HG02870 (cell line): ENCODE measurements at regions not wholly inside any gene's neighbourhood (a gene's known extent, or its start where the extent isn't known, plus 50 kb on each side); places are given as distances from the start of the nearest gene placed in this dataset.

Experiments used
- ATAC-seq: cut with Tn5 transposase; IDR thresholded peaks from one replicate; pipeline ENCODE4 v1.9.1; 2021; ENCODE audit warnings: mild to moderate bottlenecking, moderate library complexity; ENCODE audit not compliant: unreplicated experiment

DNA sequence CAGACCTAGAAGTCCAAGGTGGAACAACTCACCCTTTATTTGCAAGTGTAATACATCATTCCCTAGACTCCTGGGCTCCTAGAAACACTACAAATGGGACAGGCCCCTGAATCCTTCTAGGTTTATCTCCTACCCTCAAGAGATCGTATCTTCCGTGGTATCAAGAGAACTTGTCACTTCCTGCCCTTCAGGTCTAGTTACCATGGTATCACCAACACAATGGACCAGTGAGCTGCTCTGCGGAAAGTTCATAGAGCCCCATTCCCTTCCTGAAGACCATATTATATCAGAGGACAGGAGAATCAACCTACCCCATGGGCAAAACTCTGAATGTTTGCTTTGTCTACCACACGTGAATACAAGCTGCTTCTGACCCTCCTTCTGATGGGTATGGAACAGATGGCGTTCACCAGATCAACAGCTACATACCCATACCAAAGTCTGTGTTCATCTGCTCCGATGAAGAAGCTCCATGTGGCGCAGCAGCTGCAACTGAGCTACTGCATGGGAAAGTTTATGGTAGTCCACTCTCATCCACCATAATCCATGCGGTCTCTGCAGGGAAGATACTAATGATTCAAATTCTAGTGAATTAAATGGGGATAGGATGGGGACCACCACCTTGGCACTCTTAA, 84.6 kb upstream of the KLF13 start:
- ATAC-seq = no peak

DNA sequence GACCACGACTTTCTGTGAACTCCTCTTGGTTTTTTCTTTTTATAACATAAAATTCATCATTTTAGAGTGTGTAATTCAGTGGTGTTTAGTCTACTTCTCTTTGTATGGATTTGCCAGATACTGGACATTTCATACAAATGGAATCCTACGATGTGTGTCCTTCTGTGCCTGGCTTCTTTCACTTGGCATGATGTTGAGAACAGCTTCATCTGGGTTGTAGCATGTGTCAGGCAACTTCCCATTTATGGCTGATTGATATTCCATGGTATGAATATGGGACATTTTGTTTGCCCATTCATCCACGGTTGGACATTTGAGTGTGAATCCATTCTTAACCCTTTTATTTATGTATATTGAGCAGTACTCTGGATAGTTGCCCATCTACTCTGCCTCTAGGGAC, 82.7 kb upstream of the KLF13 start:
- no peak for ATAC-seq

DNA sequence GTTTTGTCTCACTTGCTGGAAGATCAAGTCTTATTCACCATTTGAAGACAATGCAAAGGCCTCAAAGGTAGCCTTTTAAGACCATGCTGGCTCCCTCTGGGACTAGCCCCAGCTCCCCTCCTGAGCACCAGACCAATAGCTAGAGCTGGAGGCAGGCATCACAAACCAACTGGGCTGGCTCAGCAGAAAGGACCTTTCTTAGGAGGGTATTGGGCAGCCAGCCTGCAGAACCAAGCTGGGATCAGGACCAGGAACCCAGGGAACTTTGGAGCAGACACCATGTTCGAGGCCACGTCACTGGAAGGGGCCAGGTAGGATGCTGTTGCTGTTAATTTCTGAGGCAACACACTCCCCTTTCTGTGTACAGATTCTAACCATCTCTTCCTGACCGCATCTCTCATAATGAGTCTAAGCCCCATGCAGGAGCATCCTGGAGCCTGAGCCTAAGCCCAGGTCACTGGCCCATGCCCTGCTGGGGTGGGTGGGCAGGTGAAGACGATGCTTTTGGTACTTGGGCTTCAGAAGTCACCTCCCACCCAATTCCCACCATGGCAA, 81.4 kb upstream of the KLF13 start:
- ATAC-seq = no peak

DNA sequence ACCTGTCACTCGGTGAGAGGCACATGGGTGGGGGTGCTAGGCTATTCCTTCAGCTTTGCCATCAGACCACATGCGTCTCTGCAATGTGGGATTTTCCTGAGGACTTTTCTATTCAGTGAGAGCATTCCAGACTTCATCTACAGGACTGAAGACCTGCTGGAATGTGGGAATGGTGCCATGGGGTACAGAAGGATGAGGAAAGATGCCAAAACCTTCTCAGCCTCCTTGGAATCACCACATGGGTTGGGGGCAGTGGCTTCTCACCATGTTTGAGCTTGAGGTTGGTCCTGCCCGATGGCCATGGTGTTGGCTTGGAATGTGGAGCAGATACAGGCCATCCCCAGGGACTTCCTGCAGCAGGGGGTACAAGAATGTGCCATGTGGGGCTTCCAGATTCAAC, 80.9 kb upstream of the KLF13 start:
- ATAC-seq = no peak

DNA sequence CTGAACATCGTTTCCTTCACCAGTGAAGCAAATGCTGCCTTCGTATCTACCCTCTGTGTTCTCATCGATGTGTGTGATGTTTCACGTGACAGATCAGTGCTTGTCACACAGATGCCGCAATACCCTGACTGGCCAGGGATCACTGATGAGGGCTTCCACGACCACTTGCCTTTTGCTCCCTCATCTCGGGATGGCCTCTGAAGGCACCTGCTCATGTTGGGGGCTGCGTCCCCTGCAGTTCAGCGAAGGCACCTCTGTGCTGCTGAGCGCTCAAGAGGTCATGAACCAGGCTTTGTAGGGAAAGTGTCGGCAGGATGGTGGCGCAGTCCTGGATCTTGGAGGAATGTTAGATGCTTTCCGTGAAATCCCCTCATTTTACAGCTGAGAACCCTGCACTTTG, 79.2 kb upstream of the KLF13 start:
- ATAC-seq = no peak

DNA sequence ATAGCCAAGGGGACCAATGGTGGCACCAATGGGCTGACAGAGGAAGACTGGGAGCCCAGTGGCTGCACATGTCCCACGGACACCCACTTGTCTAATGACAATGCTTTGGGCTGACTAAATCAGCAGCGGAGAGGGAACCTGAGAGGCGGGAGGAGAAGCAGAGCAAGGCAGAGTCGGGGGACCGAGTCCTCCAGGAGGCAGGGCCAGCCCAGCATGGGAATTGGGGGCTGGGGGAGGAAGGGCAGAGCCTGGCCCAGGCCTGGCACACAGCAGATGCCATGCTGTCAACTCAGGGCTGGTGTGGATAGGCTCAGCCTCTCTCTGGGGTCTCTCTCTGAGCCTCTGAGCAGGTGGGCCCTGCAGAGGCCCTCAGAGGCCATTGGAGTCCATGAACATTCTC, 78.4 kb upstream of the KLF13 start:
- ATAC-seq = no peak

DNA sequence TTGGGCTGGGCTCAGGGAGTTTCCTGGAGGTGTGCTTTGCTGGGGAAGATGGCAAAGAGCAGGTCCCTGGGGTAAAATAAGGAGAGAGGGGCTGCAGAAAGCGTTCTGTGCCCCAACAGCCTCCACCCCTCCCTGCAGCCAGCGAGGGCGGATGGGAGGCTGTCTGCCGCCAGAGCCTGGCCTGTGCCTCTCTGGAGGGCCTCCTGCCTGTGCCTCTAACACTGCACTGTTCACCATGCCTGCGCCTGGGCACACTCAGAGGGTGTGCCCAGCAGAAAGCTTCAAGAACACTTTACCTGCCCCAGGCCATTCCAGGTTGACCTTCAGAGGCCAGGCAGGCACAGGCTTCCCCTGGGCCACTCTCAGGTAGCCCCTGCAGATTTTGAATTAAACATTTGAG, 77.7 kb upstream of the KLF13 start:
- no peak for ATAC-seq

DNA sequence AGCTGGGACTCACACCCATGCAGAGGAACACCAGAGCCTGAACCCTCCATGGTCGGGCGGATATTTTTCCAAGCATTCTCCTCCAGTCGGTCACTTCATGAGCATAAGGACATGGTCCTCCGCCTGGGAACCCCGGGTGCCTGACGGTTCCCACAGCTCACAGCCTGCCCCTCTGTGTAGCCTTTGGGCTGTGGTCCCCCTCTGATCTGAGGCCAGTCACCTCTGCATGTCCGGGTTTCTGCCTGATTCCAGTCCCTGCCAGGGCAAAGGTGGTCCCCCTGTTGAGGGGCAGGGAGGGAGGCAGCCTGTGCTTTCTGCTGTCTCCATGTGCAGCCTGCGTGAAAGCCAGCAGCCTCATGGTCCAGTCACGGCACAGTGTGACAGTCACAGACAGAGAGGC, 76.6 kb upstream of the KLF13 start:
- ATAC-seq = no peak

DNA sequence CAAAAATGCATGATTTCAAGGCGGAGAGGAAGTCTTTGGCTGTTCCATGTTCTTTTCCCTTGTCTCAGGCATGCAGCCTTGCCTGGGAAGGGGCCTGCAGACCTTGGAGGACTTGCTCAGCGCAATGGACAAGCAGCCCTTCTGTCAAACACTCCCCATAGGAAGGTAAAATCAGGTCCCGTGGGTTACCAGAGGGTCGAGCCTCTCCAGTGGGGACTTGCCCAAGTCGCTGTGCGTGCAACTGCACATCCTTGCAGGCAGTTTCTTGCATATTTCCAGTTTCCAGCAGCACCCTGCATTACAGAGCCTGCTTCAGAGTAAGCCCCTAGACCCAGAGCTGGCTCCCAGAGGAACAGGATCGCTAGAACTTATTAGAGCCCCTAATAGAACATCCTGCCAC, 75.5 kb upstream of the KLF13 start:
- ATAC-seq = no peak

DNA sequence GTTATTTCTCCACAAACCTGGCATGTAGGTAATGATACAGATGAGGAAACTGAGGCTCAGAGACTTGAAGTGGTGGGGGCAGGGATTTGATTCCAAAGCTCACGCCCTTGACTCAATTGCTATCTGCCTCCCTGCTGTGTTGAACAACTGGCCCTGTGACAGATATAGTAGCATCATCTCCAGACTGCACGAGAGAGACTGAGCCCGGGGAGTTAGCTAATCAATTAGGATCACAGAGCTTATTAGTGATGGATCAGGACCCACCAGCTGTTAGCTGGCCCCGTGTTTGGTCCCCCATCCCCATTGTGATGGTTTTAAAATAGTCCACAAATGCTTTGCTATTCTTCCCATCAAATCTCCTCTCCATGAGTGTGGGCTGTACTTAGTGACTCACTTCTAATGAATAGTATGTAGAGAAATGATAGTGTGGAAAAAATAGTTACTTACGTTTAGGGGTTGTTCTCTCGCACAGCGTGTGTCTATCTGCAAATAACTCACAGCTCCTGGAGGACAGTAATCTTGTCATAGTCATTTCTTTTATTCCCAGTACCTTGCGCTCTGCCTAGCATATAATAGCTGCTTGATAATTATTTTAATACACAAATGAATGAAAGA, 74.4 kb upstream of the KLF13 start:
- ATAC-seq = no peak

DNA sequence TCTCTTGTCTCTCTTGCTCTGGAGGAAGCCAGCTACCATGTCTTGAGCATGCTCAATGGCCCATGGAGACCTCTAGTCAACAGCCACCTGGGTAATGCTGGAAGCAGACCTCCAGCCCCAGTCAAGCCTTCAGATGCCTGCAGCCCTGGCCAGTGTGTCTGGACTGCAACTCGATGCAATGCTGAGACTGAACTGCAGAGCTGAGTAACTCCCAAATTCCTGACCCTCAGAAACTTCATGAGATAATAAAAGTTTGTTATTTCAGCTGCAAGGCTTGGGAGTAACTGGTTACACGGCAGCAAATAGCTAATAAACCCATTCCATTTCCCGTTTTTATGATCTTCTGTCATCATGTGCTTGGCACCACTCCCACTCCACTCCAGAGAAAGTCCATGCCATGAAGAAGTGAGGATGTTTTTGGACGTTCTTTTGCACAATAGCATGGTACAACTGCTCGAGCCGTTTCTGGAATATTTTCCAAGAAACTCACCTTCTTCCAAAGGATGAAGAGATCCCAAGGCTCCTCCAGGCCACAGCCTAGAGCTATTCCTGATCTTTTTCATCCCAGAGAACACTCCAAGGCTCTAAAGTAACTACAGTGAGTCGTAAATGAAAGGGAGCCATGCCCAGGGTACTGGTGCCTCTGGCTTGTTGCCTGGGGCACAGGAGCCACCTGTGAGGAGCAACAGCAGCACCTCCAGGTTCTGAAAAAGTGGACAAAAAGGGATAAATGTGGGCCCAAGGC, 72.0 kb upstream of the KLF13 start:
- ATAC-seq = no peak

DNA sequence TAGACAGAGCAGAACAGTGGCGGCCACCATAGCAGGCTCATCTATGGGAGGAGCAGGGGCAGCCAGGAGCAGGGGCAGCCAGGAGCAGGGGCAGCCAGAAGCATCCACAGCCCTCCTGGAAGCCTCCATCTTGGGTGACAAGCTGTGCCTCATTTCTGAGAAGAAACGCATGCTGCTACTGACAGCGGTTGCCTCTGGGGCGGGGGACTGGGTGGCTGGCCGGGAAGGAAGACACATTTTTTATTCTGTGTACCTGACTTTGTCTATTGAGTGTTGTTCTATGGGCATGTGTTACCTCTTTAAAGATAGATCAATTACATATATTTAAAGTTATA, 71.5 kb upstream of the KLF13 start:
- no peak for ATAC-seq

DNA sequence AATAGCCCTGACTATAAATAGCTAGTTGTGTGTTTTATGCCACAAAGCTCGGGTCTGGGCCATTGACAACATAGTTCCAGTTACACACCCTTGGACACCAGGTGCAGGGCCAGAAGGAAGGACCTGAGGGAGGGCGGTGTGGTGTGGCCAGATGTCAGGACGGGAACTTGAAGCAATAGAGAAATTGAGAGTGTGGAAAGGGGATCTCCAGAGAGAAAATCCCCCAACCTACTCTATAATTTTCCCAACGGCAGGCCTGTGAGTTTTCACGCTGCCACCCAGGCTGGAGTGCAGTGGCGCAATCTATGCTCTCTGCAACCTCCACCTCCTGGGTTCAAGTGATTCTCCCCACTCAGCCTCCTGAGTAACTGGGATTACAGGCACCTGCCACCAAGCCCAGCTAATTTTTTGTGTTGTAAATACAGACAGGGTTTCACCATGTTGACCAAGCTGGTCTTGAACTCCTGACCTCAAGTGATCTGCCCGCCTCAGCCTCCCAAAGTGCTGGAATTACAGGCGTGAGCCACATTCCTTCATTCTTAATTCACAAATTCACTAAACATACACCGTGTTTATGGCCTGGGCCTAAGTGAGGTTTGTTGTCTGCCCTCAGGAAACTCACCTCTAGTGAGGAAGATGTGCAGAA, 70.8 kb upstream of the KLF13 start:
- no peak for ATAC-seq

DNA sequence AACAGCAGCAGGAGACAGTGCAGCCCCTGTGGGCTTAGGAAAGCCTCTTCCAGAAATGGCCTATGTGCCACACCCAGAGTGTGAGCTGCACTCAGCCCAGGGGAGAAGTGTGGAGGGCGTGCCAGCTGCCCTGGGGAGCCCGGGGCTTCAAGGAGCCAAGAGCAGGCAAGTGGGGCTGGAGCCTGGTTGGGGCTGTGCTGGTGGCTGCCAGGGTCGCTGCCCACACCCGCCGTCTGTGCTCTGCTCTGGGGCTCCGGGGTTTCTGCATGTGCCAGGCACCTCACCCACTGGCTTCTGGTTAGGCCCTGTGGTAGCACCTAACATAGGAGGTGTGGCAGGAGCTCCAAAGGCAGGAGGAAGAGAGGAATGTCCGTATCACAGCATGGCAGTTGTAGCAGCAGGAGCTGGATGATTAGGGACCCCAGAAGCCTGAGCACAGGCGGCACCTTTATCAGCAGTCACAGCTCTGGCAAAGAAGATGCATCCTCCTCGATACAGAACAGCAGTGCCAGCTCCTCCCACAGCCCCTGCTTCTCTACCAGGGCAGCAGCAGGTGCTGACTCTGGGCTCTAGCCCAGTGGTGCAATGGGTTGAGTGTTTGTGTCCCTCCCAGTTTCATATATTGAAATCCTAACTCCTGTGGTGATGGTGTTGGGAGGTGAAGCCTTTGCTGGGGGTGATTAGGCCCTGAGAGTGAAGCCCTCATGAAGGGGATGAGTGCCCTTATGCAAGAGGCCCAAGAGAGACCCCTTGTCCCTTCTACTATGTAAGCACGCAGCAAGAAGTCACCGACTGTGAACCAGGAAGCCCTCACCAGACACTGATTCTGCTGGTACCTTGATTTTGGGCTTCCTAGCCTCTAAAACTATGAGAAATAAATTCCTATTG, 70.0 kb upstream of the KLF13 start:
- no peak for ATAC-seq

DNA sequence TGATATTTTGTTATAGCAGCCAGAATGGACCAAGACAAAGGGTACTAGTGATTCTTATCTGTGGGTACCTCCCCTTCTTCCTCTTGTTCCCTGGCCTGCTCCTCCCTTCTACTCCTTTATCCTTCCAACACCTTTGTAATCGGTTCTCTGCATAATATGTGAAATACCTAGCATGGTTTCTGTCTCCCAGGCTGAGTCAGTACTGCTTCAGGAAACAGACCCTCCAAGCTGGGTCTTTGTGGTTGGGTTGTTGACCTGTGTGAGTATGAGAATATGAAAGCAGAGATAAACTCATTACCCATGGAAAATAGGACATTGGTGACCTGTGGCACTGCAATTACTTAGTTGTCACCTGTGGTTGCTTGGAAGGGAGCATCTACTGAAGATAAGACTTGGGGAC, 69.3 kb upstream of the KLF13 start:
- ATAC-seq = no peak

DNA sequence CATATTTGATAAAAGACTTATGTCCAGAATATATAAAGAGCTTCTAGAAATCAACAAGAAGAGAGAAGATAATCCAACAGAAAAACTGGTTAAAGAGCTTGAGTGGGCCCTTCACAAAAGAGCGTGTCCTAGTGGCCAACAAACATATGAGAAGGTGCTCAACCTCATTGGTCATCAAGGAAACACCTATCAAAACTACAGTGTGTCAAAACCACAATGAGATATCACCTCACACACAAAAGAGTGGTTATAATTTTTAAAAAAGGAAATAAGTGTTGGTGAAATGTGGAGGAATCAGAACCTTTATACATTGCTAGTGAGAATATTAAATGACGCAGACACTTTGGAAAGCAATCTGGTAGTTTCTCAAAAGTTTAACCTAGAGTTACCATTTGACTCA, 68.4 kb upstream of the KLF13 start:
- no peak for ATAC-seq

DNA sequence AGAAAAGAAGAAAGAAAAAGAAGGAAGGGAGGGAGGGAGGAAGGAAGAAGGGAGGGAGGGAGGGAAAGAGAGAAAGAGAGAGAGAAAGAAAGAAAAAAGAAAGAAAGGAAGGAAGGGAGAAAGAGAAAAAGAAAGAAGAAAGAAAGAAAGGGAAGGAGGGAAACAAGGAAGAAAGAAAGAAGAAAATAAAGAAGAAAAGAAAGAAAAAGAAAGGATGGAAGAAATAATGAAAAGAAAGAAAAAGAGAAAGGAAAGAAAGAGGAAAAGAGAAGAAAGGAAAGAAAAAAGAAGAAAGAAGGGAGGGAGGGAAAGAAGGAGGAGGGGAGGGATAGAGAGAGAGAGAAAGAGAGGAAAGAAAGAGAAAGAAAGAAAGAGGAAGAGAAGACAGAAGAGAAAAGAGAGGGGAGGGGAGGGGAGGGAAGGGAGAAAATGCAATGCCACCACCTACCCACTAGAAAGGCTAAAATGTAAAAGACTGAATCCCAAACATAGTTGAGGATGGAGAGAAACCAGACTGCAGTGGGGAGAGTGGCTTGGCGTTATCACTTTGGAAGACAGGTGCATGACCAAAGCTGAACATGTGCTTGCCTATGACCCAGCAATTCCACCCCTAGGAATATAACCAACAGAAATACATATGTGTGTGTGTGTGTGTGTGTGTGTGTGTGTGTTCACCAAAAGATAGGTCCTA, 66.9 kb upstream of the KLF13 start:
- ATAC-seq = no peak

DNA sequence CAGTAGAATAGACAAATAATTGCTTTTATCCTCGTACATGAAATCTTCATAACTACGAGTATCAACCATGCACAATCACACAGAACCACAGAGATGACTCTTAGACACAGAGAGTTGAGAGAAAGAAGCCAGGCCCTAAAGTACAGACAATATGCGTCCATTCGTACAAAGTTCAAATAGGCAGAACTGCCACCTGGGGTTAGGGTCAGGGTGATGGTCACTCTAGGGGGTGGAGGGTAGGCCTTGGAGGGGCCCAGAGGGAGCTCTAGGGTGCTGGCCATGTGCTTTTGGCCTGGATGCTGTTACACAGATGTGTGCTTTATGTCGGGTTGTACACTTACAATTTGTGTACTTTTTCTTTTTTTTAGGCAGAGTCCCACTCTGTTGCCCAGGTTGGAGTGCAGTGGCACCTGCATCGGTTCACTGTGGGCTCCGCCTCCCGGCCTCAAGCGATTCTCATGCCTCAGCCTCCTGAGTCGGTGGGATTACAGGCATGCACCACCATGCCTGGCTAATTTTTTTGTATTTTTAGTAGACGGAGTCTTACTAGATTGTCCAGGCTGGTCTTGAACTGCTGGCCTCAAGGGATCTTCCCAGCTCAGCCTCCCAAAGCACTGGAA, 65.9 kb upstream of the KLF13 start:
- ATAC-seq = no peak

DNA sequence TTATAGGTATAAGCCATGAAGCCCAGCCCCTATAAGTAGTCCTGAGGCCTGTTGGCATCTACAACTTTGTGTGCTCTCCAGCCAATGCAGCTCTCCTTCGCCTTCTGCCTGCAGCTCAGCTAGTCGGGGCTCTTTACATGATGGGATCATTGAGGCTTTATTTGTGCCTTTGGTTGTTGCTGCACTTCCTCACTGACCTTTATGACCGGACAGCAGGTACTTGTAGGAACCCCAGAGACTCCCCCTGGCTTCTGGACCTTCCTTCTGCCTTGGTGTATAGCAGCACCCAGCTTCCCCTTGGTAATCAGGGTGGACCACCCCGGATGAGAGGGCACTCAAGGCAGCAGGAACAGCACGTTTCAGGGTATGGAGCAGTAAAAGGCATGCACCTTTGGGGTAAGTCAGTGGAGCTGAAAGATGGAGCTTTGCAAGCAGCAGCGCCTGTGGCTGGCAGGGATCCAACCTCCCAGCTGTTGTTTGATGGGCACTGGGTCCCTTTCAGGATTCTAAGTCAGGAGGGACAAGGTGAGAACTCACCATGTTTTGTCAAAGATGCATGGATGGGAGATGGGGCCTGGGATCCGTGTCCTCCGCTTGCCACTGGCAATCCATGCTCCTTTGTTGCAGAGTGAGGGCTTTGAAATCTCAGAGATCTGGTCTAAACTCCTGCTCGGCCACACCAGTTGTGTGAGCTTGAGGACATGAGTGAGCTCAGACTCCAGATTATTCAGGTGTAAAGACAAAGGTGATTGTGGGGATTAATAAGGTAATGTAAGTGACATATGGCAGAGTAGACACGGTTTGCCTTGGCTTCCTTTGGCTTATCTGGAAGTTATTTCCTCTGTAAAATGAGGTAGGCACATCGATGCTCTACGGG, 65.1 kb upstream of the KLF13 start:
- ATAC-seq = no peak
